HG03460 (cell line): ENCODE measurements at regions not wholly inside any gene's neighbourhood (a gene's known extent, or its start where the extent isn't known, plus 50 kb on each side); places are given as distances from the start of the nearest gene placed in this dataset.
"Not testable (repeated sequence)": the region's sequence is repeated elsewhere in the genome, so short reads cannot be mapped to it uniquely, and the experiment has no call there.

ENCODE experiments used
- ATAC-seq: cut with Tn5 transposase; IDR thresholded peaks from one replicate; pipeline ENCODE4 v1.9.1; 2021; ENCODE audit not compliant: unreplicated experiment

GRCh38 chr4:77501851-77502250, 103.8 kb upstream of the CXCL13 start:
- no peak for ATAC-seq

- ATAC-seq: no peak
Observed at GRCh38 chr4:77504407-77504806, 101.2 kb upstream of the CXCL13 start.

DNA sequence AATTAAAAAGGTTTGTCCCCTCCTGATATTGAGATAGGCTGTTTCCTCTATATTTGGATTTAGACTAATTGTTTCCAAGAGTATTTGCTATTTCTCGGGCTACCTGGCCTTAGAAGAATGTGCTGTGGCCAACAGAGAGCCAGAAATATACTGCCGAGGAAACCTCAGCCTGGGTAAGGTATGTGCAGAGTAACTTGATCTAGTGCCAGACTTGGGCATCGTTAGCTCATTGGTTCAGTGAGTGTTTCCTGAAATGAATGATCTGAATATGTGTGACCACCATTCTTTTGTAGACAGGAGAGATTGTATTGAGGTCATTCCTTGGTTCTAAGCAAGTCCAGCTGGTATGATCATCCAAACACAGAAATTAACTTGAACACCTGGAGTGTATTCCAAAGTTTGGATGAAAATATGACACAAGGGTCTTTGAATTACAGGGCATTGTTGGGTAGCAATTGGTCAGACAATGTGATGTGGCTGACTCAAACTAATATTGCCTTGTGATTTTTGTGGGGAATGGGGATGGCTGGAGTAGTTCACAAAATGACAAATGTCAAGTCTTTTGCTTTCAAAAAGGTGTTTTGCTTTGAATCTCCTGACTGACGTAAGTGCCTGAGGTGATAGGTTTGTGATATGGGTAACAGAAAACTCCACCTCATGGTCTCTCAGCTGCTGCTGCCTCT, 100.2 kb upstream of the CXCL13 start:
- no peak for ATAC-seq

DNA sequence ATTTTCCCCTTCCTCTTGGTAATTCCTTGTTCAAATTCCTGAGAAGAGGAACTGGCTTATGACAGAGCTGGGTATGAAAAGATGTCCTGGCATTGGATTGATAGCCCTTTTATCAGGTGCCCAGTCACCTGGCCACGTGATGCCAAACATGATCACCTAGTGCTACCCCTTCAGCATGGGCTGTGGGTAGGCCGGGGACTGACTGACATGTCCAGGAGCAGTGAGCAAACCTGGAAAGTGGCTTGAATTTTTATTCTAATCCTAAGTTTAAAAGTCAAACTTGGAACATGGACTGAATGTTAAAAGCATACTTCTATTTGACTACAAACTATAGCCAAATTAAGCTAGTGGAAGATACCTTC, 99.7 kb upstream of the CXCL13 start:
- no peak for ATAC-seq

DNA sequence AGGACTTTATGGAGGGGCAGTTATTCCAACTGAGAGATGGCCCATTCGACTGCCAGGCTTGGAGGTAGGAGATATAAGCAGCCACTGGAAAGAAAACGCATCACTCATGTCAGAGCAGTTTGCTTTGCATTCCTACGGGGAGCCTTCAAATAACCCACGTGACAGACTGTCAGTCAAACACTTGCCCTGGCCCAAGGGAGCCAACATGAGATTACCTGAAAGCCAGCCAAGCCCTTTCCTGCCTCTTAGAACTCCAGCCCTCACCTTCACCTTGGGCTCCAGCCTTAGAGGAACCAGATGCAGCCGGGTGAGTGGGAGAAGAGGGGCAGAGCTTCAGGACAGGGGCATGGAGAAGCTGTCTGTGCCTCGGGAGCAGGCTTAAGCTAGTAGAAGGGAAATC, 95.3 kb upstream of the CXCL13 start:
- no peak for ATAC-seq

GRCh38 chr4:77525538-77525937, 80.1 kb upstream of the CXCL13 start:
- no peak for ATAC-seq

DNA sequence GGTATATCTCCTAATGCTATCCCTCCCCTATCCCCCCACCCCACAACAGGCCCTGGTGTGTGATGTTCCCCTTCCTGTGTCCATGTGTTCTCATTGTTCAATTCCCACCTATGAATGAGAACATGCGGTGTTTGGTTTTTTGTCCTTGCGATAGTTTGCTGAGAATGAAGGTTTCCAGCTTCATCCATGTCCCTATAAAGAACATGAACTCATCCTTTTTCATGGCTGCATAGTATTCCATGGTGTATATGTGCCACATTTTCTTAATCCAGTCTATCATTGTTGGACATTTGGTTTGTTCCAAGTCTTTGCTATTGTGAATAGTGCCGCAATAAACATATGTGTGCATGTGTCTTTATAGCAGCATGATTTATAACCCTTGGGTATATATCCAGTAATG, 77.7 kb upstream of the CXCL13 start:
- ATAC-seq: not testable (repeated sequence)

GRCh38 chr4:77538144-77538543, 67.5 kb upstream of the CXCL13 start:
- no peak for ATAC-seq

DNA sequence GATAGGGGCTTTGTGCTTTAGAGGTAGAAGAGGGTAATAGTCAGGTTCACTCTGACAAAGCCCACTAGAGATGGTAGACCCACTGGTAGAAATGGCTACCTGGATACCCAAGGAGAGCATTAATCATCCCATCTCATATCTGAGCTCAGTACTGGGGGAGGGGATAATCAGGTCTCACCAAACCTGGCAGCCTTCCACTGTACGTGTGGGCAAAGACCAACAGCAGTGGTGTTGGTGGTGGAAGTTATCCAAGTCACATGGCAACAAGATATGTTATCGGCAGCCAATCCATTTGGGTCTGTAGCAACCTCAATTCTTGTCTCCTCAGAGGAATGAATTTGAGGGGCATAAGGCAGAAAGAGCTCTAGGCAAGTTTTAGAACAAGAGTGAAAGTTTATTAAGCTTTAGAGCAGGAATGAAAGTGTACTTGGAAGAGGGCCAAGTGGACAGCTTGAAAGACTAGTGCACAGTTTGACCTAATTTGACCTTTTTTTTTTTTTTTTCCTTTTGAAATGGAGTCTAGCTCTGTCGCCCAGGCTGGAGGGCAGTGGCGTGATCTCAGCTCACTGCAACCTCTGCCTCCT, 67.0 kb upstream of the CXCL13 start:
- ATAC-seq: no peak
